KG1 (cell line): ENCODE measurements at regions not wholly inside any gene's neighbourhood (a gene's known extent, or its start where the extent isn't known, plus 50 kb on each side); places are given as distances from the start of the nearest gene placed in this dataset.

ENCODE experiments used
- DNase-seq: peaks from one replicate; lab custom pipeline; 2025; lab: John Stamatoyannopoulos, UW

GRCh38 chr6:27052731-27053082 lies 194.8 kb upstream of the PRSS16 start:
- DNase-seq: no peak

- DNase-seq: no peak
Observed at GRCh38 chr6:27053738-27054137, 193.8 kb upstream of the PRSS16 start.

GRCh38 chr6:27056615-27057014 lies 190.9 kb upstream of the PRSS16 start:
- DNase-seq: no peak

GRCh38 chr6:27059621-27060425 lies 187.7 kb upstream of the PRSS16 start:
- DNase-seq: no peak

- DNase-seq: no peak
Observed at GRCh38 chr6:27061235-27061993, 186.1 kb upstream of the PRSS16 start.

GRCh38 chr6:27062755-27063154 lies 184.7 kb upstream of the PRSS16 start:
- DNase-seq: no peak

- DNase-seq: no peak
Observed at GRCh38 chr6:27065183-27065582, 182.3 kb upstream of the PRSS16 start.

- DNase-seq: no peak
Observed at GRCh38 chr6:27066381-27066780, 181.1 kb upstream of the PRSS16 start.

- DNase-seq: no peak
Observed at GRCh38 chr6:27066802-27067201, 180.7 kb upstream of the PRSS16 start.

GRCh38 chr6:27073441-27073840 lies 174.1 kb upstream of the PRSS16 start:
- no peak for DNase-seq

GRCh38 chr6:27076116-27076515 lies 171.4 kb upstream of the PRSS16 start:
- no peak for DNase-seq

GRCh38 chr6:27078734-27079357 lies 168.7 kb upstream of the PRSS16 start:
- peak; percentile 4 for DNase-seq

- no peak for DNase-seq
Observed at GRCh38 chr6:27081188-27081587, 166.3 kb upstream of the PRSS16 start.

- no peak for DNase-seq
Observed at GRCh38 chr6:27081931-27082330, 165.6 kb upstream of the PRSS16 start.

- no peak for DNase-seq
Observed at GRCh38 chr6:27088068-27088467, 159.4 kb upstream of the PRSS16 start.

GRCh38 chr6:27091661-27092315 lies 155.7 kb upstream of the PRSS16 start:
- peak; percentile 49 for DNase-seq

- DNase-seq: no peak
Observed at GRCh38 chr6:27092316-27092692, 155.2 kb upstream of the PRSS16 start.

GRCh38 chr6:27095914-27096313 lies 151.6 kb upstream of the PRSS16 start:
- no peak for DNase-seq

GRCh38 chr6:27096834-27097511 lies 150.5 kb upstream of the PRSS16 start:
- peak; percentile 37 for DNase-seq

- no peak for DNase-seq
Observed at GRCh38 chr6:27098956-27099355, 148.5 kb upstream of the PRSS16 start.

- DNase-seq: no peak
Observed at GRCh38 chr6:27100921-27101320, 146.6 kb upstream of the PRSS16 start.

- no peak for DNase-seq
Observed at GRCh38 chr6:27101824-27102223, 145.7 kb upstream of the PRSS16 start.
